Esophagus muscularis mucosa (tissue), 4 donors: ENCODE measurements at regions not wholly inside any gene's neighbourhood (a gene's known extent, or its start where the extent isn't known, plus 50 kb on each side); places are given as distances from the start of the nearest gene placed in this dataset.
A peak's percentile ranks its signal among the peaks of the same experiment; 100 is the strongest.

ENCODE experiments used
- CTCF ChIP-seq, 3 experiments: fragments of 200-600 bp in 2 of 3; fragments of 450-650 bp in 1 of 3; sonication (generic) in 2 of 3; IDR thresholded peaks; one replicate each; pipeline ENCODE4 v1.5.1; 2017 to 2019; ENCODE audit warnings: antibody characterized with exemption in 3 of 3, mild to moderate bottlenecking in 2 of 3, moderate library complexity in 1 of 3
- EP300 ChIP-seq: sonication (generic); formaldehyde crosslinking; IDR thresholded peaks from one replicate; pipeline ENCODE4 v1.6.1; 2017; ENCODE audit warnings: antibody characterized with exemption
- POLR2A ChIP-seq: fragments of 450-650 bp; IDR thresholded peaks from one replicate; pipeline ENCODE4 v1.6.1; 2017; ENCODE audit warnings: antibody characterized with exemption, moderate library complexity, mild to moderate bottlenecking, low read depth
- POLR2AphosphoS5 ChIP-seq, 2 donors: sonication (generic); formaldehyde crosslinking; IDR thresholded peaks; one replicate each; pipeline ENCODE4 v1.6.1; 2017; ENCODE audit warnings: antibody characterized with exemption in 2 of 2

GRCh38 chr5:142246258-142246657 lies 78.6 kb downstream of the SPRY4 start:
- TF ChIP-seq POLR2A, result no peak
- no peak for TF ChIP-seq CTCF (IDR thresholded peaks at IDR 0.05)
- peak in 1 of 2 donors; percentile 10 for TF ChIP-seq POLR2AphosphoS5 (IDR thresholded peaks at IDR 0.05)
- no peak for TF ChIP-seq EP300
